SK-N-SH (cell line): ENCODE measurements at regions not wholly inside any gene's neighbourhood (a gene's known extent, or its start where the extent isn't known, plus 50 kb on each side); places are given as distances from the start of the nearest gene placed in this dataset.

Source experiments
- CTCF ChIA-PET: fragments of 300-600, 350-600 bp; formaldehyde crosslinking; extraction: SDS; loops from one replicate; lab custom pipeline; 2021; lab: Yijun Ruan, JAX
- POLR2A ChIA-PET: fragments of 350-600 bp; sonication (Branson Sonifier 250); formaldehyde crosslinking; extraction: SDS; loops from one replicate; lab custom pipeline; 2020; ENCODE audit warnings: antibody characterized with exemption, inconsistent platforms; lab: Yijun Ruan, JAX
- DNase-seq: peaks from one replicate; pipeline ENCODE4 v3.0.0; 2012
- H2AFZ ChIP-seq: fragments of 200-600 bp; sonication (generic); 2 replicates; pipeline ENCODE4 v1.8.1; 2016; ENCODE audit warnings: antibody characterized with exemption, mild to moderate bottlenecking, low read depth
- H3F3A ChIP-seq: fragments of 200-600 bp; sonication (generic); replicated peaks from 2 replicates; pipeline ENCODE3; 2016; ENCODE audit warnings: antibody characterized with exemption, mild to moderate bottlenecking; ENCODE audit not compliant: insufficient read depth
- H3K27ac ChIP-seq, 2 experiments: fragments of 200-500 bp in 1 of 2; fragments of 200-600 bp in 1 of 2; sonication (Bioruptor generic) in 1 of 2; sonication (generic), shearing (Covaris generic) in 1 of 2; 2 replicates each; pipeline versions ENCODE4 v1.5.1 to v1.6.1; 2014 to 2016; ENCODE audit warnings: low read depth in 2 of 2, inconsistent platforms in 1 of 2, low read length in 1 of 2, mild to moderate bottlenecking in 1 of 2, mixed read lengths in 1 of 2
- H3K27me3 ChIP-seq: fragments of 200-600 bp; sonication (generic), shearing (Covaris generic); 2 replicates; pipeline ENCODE4 v1.6.1; 2016; ENCODE audit warnings: mixed run types; ENCODE audit not compliant: insufficient read depth
- H3K36me3 ChIP-seq, 2 experiments: fragments of 200-500 bp in 1 of 2; fragments of 200-600 bp in 1 of 2; sonication (Bioruptor generic) in 1 of 2; sonication (generic) in 1 of 2; replicated peaks in 1 of 2; 2 replicates each; pipeline versions ENCODE3 to v1.5.1; 2014 to 2016; ENCODE audit warnings: low read length in 1 of 2, mild to moderate bottlenecking in 1 of 2; ENCODE audit not compliant: insufficient read depth in 2 of 2, control insufficient read depth in 1 of 2
- H3K4me1 ChIP-seq, 2 experiments: fragments of 200-500 bp in 1 of 2; fragments of 200-600 bp in 1 of 2; sonication (Bioruptor generic) in 1 of 2; sonication (generic), shearing (Covaris generic) in 1 of 2; 2 replicates each; pipeline versions ENCODE4 v1.5.1 to v1.6.1; 2014 to 2016; ENCODE audit warnings: low read depth in 1 of 2, low read length in 1 of 2, mixed run types in 1 of 2; ENCODE audit not compliant: insufficient read depth in 2 of 2, control insufficient read depth in 1 of 2
- H3K4me2 ChIP-seq: fragments of 200-600 bp; sonication (generic), shearing (Covaris generic); 2 replicates; pipeline ENCODE4 v1.6.1; 2017; ENCODE audit warnings: mixed run types
- H3K4me3 ChIP-seq, 2 experiments: fragments of 200-500 bp in 1 of 2; fragments of 200-600 bp in 1 of 2; sonication (Bioruptor generic) in 1 of 2; sonication (generic), shearing (Covaris generic) in 1 of 2; 2 replicates each; pipeline versions ENCODE4 v1.5.1 to v1.8.1; 2014 to 2016; ENCODE audit warnings: low read depth in 2 of 2, inconsistent platforms in 1 of 2, low read length in 1 of 2, mild to moderate bottlenecking in 1 of 2, mixed read lengths in 1 of 2, moderate library complexity in 1 of 2
- H3K79me2 ChIP-seq: fragments of 200-600 bp; sonication (generic); 2 replicates; pipeline ENCODE4 v1.8.1; 2017; ENCODE audit warnings: mild to moderate bottlenecking; ENCODE audit not compliant: insufficient read depth
- H3K9ac ChIP-seq: fragments of 200-600 bp; sonication (generic); 2 replicates; pipeline ENCODE4 v1.6.1; 2017; ENCODE audit warnings: mixed run types
- H3K9me2 ChIP-seq: fragments of 200-600 bp; sonication (generic); 2 replicates; pipeline ENCODE4 v1.6.1; 2017; ENCODE audit warnings: mixed run types
- H3K9me3 ChIP-seq: fragments of 200-600 bp; sonication (generic); 2 replicates; pipeline ENCODE4 v1.6.1; 2017; ENCODE audit warnings: mixed run types, mild to moderate bottlenecking, moderate library complexity
- H4K20me1 ChIP-seq: fragments of 200-600 bp; sonication (generic); 2 replicates; pipeline ENCODE4 v1.6.1; 2017; ENCODE audit warnings: mild to moderate bottlenecking, mixed run types; ENCODE audit not compliant: insufficient read depth
- CHD2 ChIP-seq: fragments of 150-350 bp; IDR thresholded peaks from 2 replicates; pipeline ENCODE4 v1.6.1; 2018; ENCODE audit warnings: low read length; ENCODE audit not compliant: partially characterized antibody
- ELF1 ChIP-seq: IDR thresholded peaks from 2 replicates; pipeline ENCODE4 v1.4.0; 2012
- EZH2phosphoT487 ChIP-seq: fragments of 200-600 bp; sonication (generic); IDR thresholded peaks from 2 replicates; pipeline ENCODE4 v1.6.1; 2017; ENCODE audit warnings: low read depth, mixed run types, mild to moderate bottlenecking, antibody characterized with exemption, moderate library complexity, borderline replicate concordance
- FOSL2 ChIP-seq: IDR thresholded peaks from 2 replicates; pipeline ENCODE4 v1.4.0; 2012; ENCODE audit warnings: low read depth, mild to moderate bottlenecking, moderate library complexity, borderline replicate concordance
- FOXM1 ChIP-seq: IDR thresholded peaks from 2 replicates; pipeline ENCODE4 v1.4.0; 2012; ENCODE audit warnings: low read depth, mild to moderate bottlenecking
- GABPA ChIP-seq: IDR thresholded peaks from 2 replicates; pipeline ENCODE4 v1.4.0; 2012; ENCODE audit warnings: low read depth, mild to moderate bottlenecking
- JUND ChIP-seq: IDR thresholded peaks from 2 replicates; pipeline ENCODE4 v1.4.0; 2012
- NRF1 ChIP-seq: IDR thresholded peaks from 2 replicates; pipeline ENCODE4 v1.6.1; 2012; ENCODE audit warnings: low read depth, mild to moderate bottlenecking, low read length
- RAD21 ChIP-seq: IDR thresholded peaks from 2 replicates; pipeline ENCODE4 v1.6.1; 2012; ENCODE audit warnings: mild to moderate bottlenecking, low read length
- RCOR1 ChIP-seq: fragments of 150-350 bp; IDR thresholded peaks from 2 replicates; pipeline ENCODE4 v1.6.1; 2017; ENCODE audit warnings: antibody characterized with exemption, low read length
- RFX5 ChIP-seq: IDR thresholded peaks from 2 replicates; pipeline ENCODE4 v1.6.1; 2012; ENCODE audit warnings: mild to moderate bottlenecking, improper control_type of control experiment, low read length
- RXRA ChIP-seq: IDR thresholded peaks from 2 replicates; pipeline ENCODE4 v1.4.0; 2012; ENCODE audit warnings: low read depth, mild to moderate bottlenecking, borderline replicate concordance
- TAF1 ChIP-seq: IDR thresholded peaks from 2 replicates; pipeline ENCODE4 v1.6.1; 2012; ENCODE audit warnings: low read depth, mild to moderate bottlenecking, low read length, moderate library complexity, borderline replicate concordance
- TEAD4 ChIP-seq: IDR thresholded peaks from 2 replicates; pipeline ENCODE4 v1.4.0; 2012; ENCODE audit warnings: mild to moderate bottlenecking, borderline replicate concordance; ENCODE audit not compliant: insufficient read depth
- YY1 ChIP-seq: IDR thresholded peaks from 2 replicates; pipeline ENCODE4 v1.4.0; 2012; ENCODE audit warnings: low read depth, mild to moderate bottlenecking
- WGBS: methylation state at CpG from one replicate; pipeline ENCODE4 v1.1.6; 2017; ENCODE audit warnings: low lambda C conversion rate; 5-methylcytosine and 5-hydroxymethylcytosine counted together
- TF ChIP-seq, protein P1 (sequence below): IDR thresholded peaks from 2 replicates; pipeline ENCODE4 v1.4.0; 2012; ENCODE audit warnings: low read depth
- TF ChIP-seq, protein P2 (sequence below): fragments of 150-350 bp; IDR thresholded peaks from 2 replicates; pipeline ENCODE4 v1.6.1; 2017; ENCODE audit warnings: antibody characterized with exemption, low read length, low read depth, borderline replicate concordance
- TF ChIP-seq, protein P3 (sequence below): IDR thresholded peaks from 2 replicates; pipeline ENCODE4 v1.4.0; 2012; ENCODE audit warnings: low read depth, borderline replicate concordance
- TF ChIP-seq, protein P4 (sequence below): IDR thresholded peaks from 2 replicates; pipeline ENCODE4 v1.4.0; 2012; ENCODE audit warnings: low read depth, borderline replicate concordance
- TF ChIP-seq, protein P5 (sequence below): IDR thresholded peaks from 2 replicates; pipeline ENCODE4; 2012

DNA sequence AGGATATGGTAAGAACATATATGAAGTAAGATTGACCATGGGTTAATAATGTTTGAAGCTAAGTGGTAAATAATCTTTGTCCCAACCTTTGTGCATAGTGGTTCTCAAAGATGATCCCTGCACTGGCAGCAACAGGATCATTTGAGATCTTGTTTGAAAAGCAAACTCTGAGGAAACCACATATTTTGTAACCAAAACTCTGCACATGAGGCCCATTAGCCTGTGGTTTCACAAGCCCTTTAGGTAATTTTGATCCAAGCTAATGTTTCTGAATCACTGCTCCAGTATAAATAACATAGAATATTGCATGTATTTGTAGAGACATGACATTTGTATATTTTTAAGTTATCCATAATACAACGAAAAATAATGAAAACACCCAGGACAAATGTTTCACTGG, 147.9 kb upstream of the RGS18 start:
- no peaks in the 10 kb centered on the region for H3K27me3 ChIP-seq
- POLR2A ChIA-PET: no interaction called here
- no peaks in the 10 kb centered on the region for H4K20me1 ChIP-seq
- DNase-seq: no peak
- H3K9me3 ChIP-seq: no peaks in the 10 kb centered on the region; the same call in 1 of the 2 replicates
- no peaks in the 10 kb centered on the region; the same call in 1 of the 2 replicates for H3K9me2 ChIP-seq
- H3K9ac ChIP-seq: no peak overlapping the region
- H3K4me3 ChIP-seq: no peak overlapping the region
- H3F3A ChIP-seq: no peaks in the 10 kb centered on the region
- H2AFZ ChIP-seq: no peak overlapping the region
- TF ChIP-seq JUND: no peak
- no peak for TF ChIP-seq TAF1
- no peak for TF ChIP-seq YY1
- TF ChIP-seq TEAD4: no peak
- TF ChIP-seq CHD2: no peak
- no peak for TF ChIP-seq GABPA
- TF ChIP-seq, protein P1, sequence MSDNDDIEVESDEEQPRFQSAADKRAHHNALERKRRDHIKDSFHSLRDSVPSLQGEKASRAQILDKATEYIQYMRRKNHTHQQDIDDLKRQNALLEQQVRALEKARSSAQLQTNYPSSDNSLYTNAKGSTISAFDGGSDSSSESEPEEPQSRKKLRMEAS: no peak
- no peak for TF ChIP-seq FOXM1
- TF ChIP-seq FOSL2: no peak
- TF ChIP-seq, protein P2, sequence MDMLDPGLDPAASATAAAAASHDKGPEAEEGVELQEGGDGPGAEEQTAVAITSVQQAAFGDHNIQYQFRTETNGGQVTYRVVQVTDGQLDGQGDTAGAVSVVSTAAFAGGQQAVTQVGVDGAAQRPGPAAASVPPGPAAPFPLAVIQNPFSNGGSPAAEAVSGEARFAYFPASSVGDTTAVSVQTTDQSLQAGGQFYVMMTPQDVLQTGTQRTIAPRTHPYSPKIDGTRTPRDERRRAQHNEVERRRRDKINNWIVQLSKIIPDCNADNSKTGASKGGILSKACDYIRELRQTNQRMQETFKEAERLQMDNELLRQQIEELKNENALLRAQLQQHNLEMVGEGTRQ: no peak
- no peak for TF ChIP-seq RXRA
- TF ChIP-seq, protein P3, sequence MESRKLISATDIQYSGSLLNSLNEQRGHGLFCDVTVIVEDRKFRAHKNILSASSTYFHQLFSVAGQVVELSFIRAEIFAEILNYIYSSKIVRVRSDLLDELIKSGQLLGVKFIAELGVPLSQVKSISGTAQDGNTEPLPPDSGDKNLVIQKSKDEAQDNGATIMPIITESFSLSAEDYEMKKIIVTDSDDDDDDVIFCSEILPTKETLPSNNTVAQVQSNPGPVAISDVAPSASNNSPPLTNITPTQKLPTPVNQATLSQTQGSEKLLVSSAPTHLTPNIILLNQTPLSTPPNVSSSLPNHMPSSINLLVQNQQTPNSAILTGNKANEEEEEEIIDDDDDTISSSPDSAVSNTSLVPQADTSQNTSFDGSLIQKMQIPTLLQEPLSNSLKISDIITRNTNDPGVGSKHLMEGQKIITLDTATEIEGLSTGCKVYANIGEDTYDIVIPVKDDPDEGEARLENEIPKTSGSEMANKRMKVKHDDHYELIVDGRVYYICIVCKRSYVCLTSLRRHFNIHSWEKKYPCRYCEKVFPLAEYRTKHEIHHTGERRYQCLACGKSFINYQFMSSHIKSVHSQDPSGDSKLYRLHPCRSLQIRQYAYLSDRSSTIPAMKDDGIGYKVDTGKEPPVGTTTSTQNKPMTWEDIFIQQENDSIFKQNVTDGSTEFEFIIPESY: no peak
- no peak for TF ChIP-seq ELF1
- TF ChIP-seq, protein P4, sequence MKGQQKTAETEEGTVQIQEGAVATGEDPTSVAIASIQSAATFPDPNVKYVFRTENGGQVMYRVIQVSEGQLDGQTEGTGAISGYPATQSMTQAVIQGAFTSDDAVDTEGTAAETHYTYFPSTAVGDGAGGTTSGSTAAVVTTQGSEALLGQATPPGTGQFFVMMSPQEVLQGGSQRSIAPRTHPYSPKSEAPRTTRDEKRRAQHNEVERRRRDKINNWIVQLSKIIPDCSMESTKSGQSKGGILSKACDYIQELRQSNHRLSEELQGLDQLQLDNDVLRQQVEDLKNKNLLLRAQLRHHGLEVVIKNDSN: no peak
- TF ChIP-seq RFX5: no peak
- TF ChIP-seq, all 33 proteins: peak for 0
- 4% methylated on average over 1 of the region's 1 CpG for whole genome bisulfite sequencing
- Histone ChIP-seq H3K79me2 (no peaks in the 10 kb centered on the region), H3K27ac (no peak overlapping the region), H3K4me1 (peaks cover 0 to 5% of the 10 kb centered on the region in 2 experiments; a peak in 1 of 4 replicates), H3K36me3 (no peaks in the 10 kb centered on the region), H3K4me2 (no peak overlapping the region)
- CTCF ChIA-PET: no interaction called here

DNA sequence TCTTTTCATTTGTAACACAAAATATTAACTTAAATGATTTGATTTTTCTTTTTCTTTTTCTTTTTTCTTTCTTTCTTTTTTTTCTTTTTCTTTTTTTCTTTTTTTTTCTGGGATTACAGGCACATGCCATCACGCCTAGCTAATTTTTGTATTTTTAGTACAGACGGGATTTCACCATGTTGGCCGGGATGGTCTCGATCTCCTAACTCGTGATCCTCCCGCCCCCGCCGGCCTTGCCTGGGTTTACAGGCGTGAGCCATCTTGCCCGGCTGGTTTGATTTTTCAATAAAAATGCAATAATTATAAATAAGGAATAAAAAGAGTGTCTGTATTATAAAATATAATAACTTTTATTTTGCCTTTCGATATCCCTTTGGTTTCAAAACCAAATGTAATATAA, 146.7 kb upstream of the RGS18 start:
- Histone ChIP-seq H3K27me3 (no peaks in the 10 kb centered on the region), H3K4me3 (no peak overlapping the region), H2AFZ (no peak overlapping the region), H3F3A (no peaks in the 10 kb centered on the region), H3K79me2 (no peaks in the 10 kb centered on the region), H3K9me3 (no peaks in the 10 kb centered on the region), H3K4me2 (no peak overlapping the region), H3K9ac (no peak overlapping the region), H3K9me2 (no peaks in the 10 kb centered on the region; the same call in 1 of the 2 replicates), H3K27ac (no peak overlapping the region), H3K4me1 (peaks cover 0 to 5% of the 10 kb centered on the region in 2 experiments; a peak in 1 of 4 replicates), H4K20me1 (no peaks in the 10 kb centered on the region), H3K36me3 (no peaks in the 10 kb centered on the region)
- WGBS: 49% methylated on average over 11 of the region's 11 CpGs
- no peak for DNase-seq
- ChIA-PET CTCF (no interaction called here), POLR2A (no interaction called here)
- TF ChIP-seq EZH2phosphoT487 (no peak), RCOR1 (no peak), RAD21 (no peak), JUND (no peak), ELF1 (no peak), NRF1 (no peak), FOXM1 (no peak)
- TF ChIP-seq, protein P5, sequence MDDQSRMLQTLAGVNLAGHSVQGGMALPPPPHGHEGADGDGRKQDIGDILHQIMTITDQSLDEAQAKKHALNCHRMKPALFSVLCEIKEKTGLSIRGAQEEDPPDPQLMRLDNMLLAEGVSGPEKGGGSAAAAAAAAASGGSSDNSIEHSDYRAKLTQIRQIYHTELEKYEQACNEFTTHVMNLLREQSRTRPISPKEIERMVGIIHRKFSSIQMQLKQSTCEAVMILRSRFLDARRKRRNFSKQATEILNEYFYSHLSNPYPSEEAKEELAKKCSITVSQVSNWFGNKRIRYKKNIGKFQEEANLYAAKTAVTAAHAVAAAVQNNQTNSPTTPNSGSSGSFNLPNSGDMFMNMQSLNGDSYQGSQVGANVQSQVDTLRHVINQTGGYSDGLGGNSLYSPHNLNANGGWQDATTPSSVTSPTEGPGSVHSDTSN: no peak
